Thymus (tissue), 11 donors: ENCODE measurements at regions not wholly inside any gene's neighbourhood (a gene's known extent, or its start where the extent isn't known, plus 50 kb on each side); places are given as distances from the start of the nearest gene placed in this dataset.
A peak's percentile ranks its signal among the peaks of the same experiment; 100 is the strongest.

Source experiments
- DNase-seq, 9 donors: peaks; one replicate each; pipeline ENCODE4 v3.0.0-alpha.2; 2013; ENCODE audit warnings: low spot score in 9 of 9, low read depth in 6 of 9, missing footprints in 1 of 9
- H3K27ac ChIP-seq, 2 donors: one replicate each; pipeline ENCODE4 v1.5.1; 2013; ENCODE audit warnings: control low read depth in 1 of 2, low read depth in 1 of 2, low read length in 1 of 2, mild to moderate bottlenecking in 1 of 2, moderate library complexity in 1 of 2
- H3K27me3 ChIP-seq, 2 donors: one replicate each; pipeline ENCODE4 v1.5.1; 2013; ENCODE audit warnings: low read length in 1 of 2; ENCODE audit not compliant: control insufficient read depth in 2 of 2, insufficient read depth in 1 of 2
- H3K36me3 ChIP-seq, 2 donors: one replicate each; pipeline ENCODE4 v1.5.1; 2013; ENCODE audit warnings: low read length in 1 of 2, mild to moderate bottlenecking in 1 of 2, moderate library complexity in 1 of 2; ENCODE audit not compliant: control insufficient read depth in 2 of 2, insufficient read depth in 2 of 2
- H3K4me1 ChIP-seq, 2 donors: one replicate each; pipeline ENCODE4 v1.5.1; 2013; ENCODE audit warnings: low read length in 2 of 2; ENCODE audit not compliant: control insufficient read depth in 2 of 2, insufficient read depth in 2 of 2
- H3K4me3 ChIP-seq, 2 donors: one replicate each; pipeline ENCODE4 v1.5.1; 2013; ENCODE audit warnings: low read length in 2 of 2, control low read depth in 1 of 2, mild to moderate bottlenecking in 1 of 2
- H3K9me3 ChIP-seq, 2 donors: one replicate each; pipeline ENCODE4 v1.5.1; 2013; ENCODE audit warnings: low read length in 1 of 2, mild to moderate bottlenecking in 1 of 2; ENCODE audit not compliant: control insufficient read depth in 2 of 2, insufficient read depth in 1 of 2
- WGBS: extraction: QIAGEN DNeasy Blood & Tissue Kit; methylation state at CpG from one replicate; pipeline ENCODE4 v1.1.7; 2013; 5-methylcytosine and 5-hydroxymethylcytosine counted together
- donor health status: healthy.

DNA sequence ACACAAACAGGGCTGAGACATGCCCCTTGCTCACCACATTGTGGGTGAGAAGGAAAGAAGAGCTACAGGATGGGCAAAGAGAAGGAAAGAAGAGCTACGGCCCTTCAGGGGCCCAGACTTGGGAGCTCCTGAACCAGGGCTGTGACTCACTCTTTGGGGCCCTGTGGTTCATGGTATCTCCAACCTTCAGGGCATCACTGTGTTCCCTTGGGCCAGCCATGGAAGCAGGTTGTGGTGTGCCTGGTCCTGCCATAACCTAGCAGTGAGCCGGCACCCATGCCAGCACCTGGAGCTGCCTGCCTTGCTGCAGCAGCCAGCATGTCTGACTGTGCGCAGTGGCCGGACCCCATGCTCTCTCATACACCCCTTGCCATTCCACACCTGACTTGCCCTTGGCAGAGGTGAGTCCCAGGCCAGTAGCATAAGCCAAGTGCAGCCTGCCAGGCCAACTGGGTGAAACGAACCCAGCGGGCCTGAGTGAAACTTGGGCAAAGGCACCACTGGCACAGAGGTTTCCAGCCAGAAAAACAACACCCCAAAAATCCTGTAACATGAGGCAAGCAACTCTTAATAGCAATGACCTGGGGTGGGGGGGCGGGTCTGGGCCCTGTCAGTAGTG lies 89.0 kb upstream of the CACUL1 start:
- no peak for DNase-seq
- Histone ChIP-seq H3K9me3 (no peaks in the 10 kb centered on the region), H3K4me1 (no peaks in the 10 kb centered on the region), H3K27ac (no peak overlapping the region), H3K36me3 (no peaks in the 10 kb centered on the region), H3K27me3 (no peaks in the 10 kb centered on the region), H3K4me3 (no peak overlapping the region)
- WGBS: 95% methylated on average over 7 of the region's 7 CpGs

DNA sequence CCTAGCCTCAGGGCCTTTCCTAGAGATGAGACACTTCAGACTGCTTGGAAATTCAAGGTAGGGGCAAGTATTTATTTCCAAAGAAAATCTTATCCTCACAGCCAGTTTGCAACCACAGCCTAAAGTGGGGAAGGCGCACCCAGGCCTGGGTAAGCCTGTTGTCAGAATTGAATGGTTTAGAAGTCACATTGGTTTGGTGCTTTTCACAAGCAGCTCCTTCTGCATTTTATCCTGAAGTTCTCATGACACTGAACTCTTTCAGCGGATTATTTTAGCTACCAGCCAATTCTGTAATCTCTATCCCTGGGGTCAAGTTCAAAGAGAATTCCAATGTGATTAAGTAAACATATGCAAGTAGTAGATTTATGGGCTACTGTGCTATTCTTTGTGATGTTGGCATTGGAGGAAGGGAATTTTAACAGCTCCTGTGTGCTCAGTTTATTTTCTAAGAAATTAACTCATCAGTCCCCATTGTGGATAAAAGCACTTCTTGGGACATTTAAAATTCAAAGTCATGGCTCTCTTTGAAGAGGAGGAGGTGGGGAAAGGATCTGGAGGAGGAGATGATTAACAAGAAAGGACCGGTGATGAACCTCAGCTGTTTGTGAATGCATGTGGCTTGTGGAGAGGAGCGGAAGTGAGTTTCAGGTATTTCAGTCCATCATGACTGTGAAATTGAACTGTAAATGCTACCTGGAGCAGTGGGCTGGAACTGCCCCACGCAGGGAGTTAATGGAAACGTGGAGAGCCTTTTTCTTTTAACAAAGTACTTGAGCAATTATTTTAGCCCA lies 90.2 kb upstream of the CACUL1 start:
- no peaks in the 10 kb centered on the region for H3K27me3 ChIP-seq
- WGBS: 82% methylated on average over 6 of the region's 6 CpGs
- H3K27ac ChIP-seq: no peak overlapping the region
- no peaks in the 10 kb centered on the region for H3K36me3 ChIP-seq
- no peaks in the 10 kb centered on the region for H3K9me3 ChIP-seq
- H3K4me3 ChIP-seq: no peak overlapping the region
- no peaks in the 10 kb centered on the region for H3K4me1 ChIP-seq
- DNase-seq: no peak

GRCh38 chr10:118845776-118846175 lies 91.0 kb upstream of the CACUL1 start:
- 88% methylated on average over 2 of the region's 2 CpGs for WGBS
- H3K27me3 ChIP-seq: no peaks in the 10 kb centered on the region
- no peak overlapping the region for H3K4me3 ChIP-seq
- no peaks in the 10 kb centered on the region for H3K36me3 ChIP-seq
- DNase-seq: no peak
- no peaks in the 10 kb centered on the region for H3K4me1 ChIP-seq
- H3K9me3 ChIP-seq: no peaks in the 10 kb centered on the region
- no peak overlapping the region for H3K27ac ChIP-seq

DNA sequence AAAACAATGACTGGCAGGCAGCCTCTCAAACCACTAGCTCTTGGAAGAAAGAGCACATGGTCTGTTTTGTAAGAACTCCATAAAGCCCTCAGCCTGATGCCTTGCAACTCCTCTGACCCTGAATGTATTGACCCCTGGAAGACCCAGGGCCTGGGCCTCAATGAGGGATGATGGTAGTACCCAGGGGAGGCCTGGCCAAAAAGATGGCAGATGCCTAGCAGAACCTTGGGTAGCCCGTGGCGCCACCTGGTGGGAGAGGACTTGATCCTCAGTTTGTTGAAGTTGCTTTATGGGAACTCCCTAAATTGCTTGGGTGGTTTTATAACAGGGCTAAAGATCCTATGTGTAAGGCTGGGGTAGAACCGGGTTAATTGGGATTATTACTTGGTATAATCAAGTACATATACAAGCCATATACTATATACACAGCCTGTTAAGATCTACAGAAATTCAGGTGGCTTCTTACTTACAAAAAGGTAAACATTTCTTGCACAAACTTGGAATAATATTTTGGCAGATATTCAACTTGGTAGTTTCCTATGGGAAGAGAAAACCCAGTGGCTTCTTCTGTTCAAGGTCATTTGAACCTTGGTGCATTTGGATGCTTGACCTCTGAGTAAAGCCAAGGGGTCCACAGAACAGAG lies 95.8 kb upstream of the CACUL1 start:
- DNase-seq: peak; percentile 6 to 62 (median 28)
- no peaks in the 10 kb centered on the region for H3K9me3 ChIP-seq
- H3K27ac ChIP-seq: no peak overlapping the region
- no peak overlapping the region for H3K4me3 ChIP-seq
- no peaks in the 10 kb centered on the region for H3K36me3 ChIP-seq
- WGBS: 52% methylated on average over 3 of the region's 3 CpGs
- no peaks in the 10 kb centered on the region for H3K27me3 ChIP-seq
- no peaks in the 10 kb centered on the region for H3K4me1 ChIP-seq

GRCh38 chr10:118851062-118852035 lies 96.6 kb upstream of the CACUL1 start:
- H3K27ac ChIP-seq: no peak overlapping the region
- H3K4me1 ChIP-seq: no peaks in the 10 kb centered on the region
- DNase-seq: no peak
- H3K36me3 ChIP-seq: no peaks in the 10 kb centered on the region
- H3K9me3 ChIP-seq: no peaks in the 10 kb centered on the region
- no peak overlapping the region for H3K4me3 ChIP-seq
- WGBS: 95% methylated on average over 9 of the region's 9 CpGs
- H3K27me3 ChIP-seq: no peaks in the 10 kb centered on the region

DNA sequence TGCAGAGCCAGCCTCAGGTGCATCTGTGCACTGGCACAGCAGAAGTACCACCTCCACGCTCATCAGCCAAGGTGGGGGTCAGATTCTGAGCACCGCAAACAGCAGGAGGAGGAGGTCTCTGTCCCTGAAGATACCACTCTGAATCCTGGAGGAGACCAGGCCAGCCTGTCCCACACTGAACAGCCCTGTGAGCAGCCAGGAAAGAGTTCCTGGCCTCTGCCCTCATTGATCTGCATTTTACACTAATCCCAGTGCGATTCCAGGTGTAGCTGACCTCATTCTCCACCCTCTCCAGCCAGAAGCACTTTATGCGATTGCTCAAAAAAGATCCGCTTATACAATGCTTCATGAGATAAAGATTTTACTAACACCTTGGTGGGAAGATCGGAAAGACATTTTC lies 99.1 kb upstream of the CACUL1 start:
- no peak overlapping the region for H3K27ac ChIP-seq
- no peaks in the 10 kb centered on the region for H3K9me3 ChIP-seq
- H3K4me1 ChIP-seq: no peaks in the 10 kb centered on the region
- no peaks in the 10 kb centered on the region for H3K36me3 ChIP-seq
- DNase-seq: no peak
- H3K27me3 ChIP-seq: no peaks in the 10 kb centered on the region
- WGBS: 79% methylated on average over 6 of the region's 6 CpGs
- no peak overlapping the region for H3K4me3 ChIP-seq

- H3K36me3 ChIP-seq: no peaks in the 10 kb centered on the region
- H3K4me3 ChIP-seq: no peak overlapping the region
- no peaks in the 10 kb centered on the region for H3K4me1 ChIP-seq
- DNase-seq: no peak
- H3K27ac ChIP-seq: no peak overlapping the region
- no peaks in the 10 kb centered on the region for H3K27me3 ChIP-seq
- H3K9me3 ChIP-seq: no peaks in the 10 kb centered on the region
- 92% methylated on average over 3 of the region's 3 CpGs for WGBS
Observed at GRCh38 chr10:118856106-118856505, 101.3 kb upstream of the CACUL1 start.

DNA sequence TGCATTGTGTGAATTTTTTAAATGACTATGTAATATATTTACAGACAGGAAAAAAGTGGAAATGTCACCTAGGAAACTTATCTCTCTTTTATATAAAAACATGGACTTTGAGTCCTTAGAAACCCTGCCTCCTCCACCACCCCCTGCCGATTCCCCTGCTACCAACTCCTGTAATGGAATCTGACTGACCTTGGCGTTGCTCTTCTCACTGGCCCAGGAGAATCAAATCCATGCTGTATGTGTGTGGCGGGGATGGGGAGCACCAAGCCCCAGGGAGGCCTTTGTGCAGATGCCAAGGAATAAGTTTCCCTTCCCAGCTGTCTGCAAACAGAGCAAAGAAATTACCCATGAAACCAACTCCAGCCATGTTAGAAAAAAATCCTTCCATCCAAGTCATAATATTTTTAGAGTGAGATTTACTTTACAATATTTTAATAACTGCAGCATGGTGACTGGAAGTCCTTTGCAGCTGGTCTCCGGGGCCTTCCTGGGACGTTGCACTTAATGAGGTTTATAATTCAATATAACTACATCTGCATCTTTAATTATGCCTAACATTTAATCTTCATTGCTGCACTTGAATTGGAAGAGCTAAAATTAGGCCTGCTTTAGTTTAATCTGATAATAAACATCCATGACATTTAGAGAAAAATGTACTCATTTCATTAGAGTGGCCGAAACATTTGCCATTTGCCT lies 111.4 kb upstream of the CACUL1 start:
- no peaks in the 10 kb centered on the region for H3K4me1 ChIP-seq
- no peaks in the 10 kb centered on the region for H3K27me3 ChIP-seq
- H3K27ac ChIP-seq: no peak overlapping the region
- no peak for DNase-seq
- no peak overlapping the region for H3K4me3 ChIP-seq
- WGBS: 81% methylated on average over 6 of the region's 6 CpGs
- no peaks in the 10 kb centered on the region for H3K9me3 ChIP-seq
- no peaks in the 10 kb centered on the region for H3K36me3 ChIP-seq
